SU-DHL-6 (cell line): ENCODE measurements at regions not wholly inside any gene's neighbourhood (a gene's known extent, or its start where the extent isn't known, plus 50 kb on each side); places are given as distances from the start of the nearest gene placed in this dataset.

Source experiments
- H2AFZ ChIP-seq: fragments of 200-600 bp; sonication (generic); 2 replicates; pipeline ENCODE4 v1.6.1; 2014; ENCODE audit warnings: low read depth, mild to moderate bottlenecking, moderate library complexity, mixed read lengths, antibody characterized with exemption, low read length; ENCODE audit not compliant: severe bottlenecking
- H3F3A ChIP-seq: fragments of 200-600 bp; shearing (Covaris generic); 2 replicates; pipeline ENCODE4 v1.6.0; 2016; ENCODE audit warnings: antibody characterized with exemption, mild to moderate bottlenecking; ENCODE audit not compliant: insufficient read depth
- H3K27ac ChIP-seq: fragments of 200-600 bp; sonication (generic); 2 replicates; pipeline ENCODE4 v1.5.1; 2016; ENCODE audit warnings: low read depth, mild to moderate bottlenecking, low read length, moderate library complexity, mixed read lengths
- H3K27me3 ChIP-seq: fragments of 200-600 bp; sonication (generic), shearing (Covaris generic); 2 replicates; pipeline ENCODE4 v1.6.0; 2014; ENCODE audit warnings: mild to moderate bottlenecking, low read length
- H3K36me3 ChIP-seq: fragments of 200-600 bp; sonication (generic); 2 replicates; pipeline ENCODE4 v1.6.1; 2014; ENCODE audit warnings: mild to moderate bottlenecking, low read length, mixed read lengths
- H3K4me2 ChIP-seq: fragments of 300-600, 200-600 bp; shearing (Covaris generic), sonication (generic); 2 replicates; pipeline ENCODE4 v1.6.0; 2014; ENCODE audit warnings: low read length, low read depth, mild to moderate bottlenecking; ENCODE audit not compliant: poor library complexity, severe bottlenecking
- H3K4me3 ChIP-seq: fragments of 200-600 bp; sonication (generic); 2 replicates; pipeline ENCODE4 v1.5.1; 2014; ENCODE audit warnings: antibody characterized with exemption, low read length, mild to moderate bottlenecking, mixed read lengths; ENCODE audit not compliant: insufficient read depth, poor library complexity, severe bottlenecking
- H3K79me2 ChIP-seq: fragments of 200-600 bp; sonication (generic); 2 replicates; pipeline ENCODE4 v1.6.1; 2014; ENCODE audit warnings: mild to moderate bottlenecking, low read length, moderate library complexity; ENCODE audit not compliant: insufficient read depth
- H3K9ac ChIP-seq: fragments of 200-600 bp; sonication (generic); 2 replicates; pipeline ENCODE4 v1.7.0; 2014; ENCODE audit warnings: mild to moderate bottlenecking, low read length
- H3K9me2 ChIP-seq: fragments of 200-600 bp; sonication (generic); replicated peaks from 2 replicates; pipeline ENCODE4 v1.6.1; 2014; ENCODE audit warnings: low read length; ENCODE audit not compliant: insufficient read depth
- H3K9me3 ChIP-seq: fragments of 200-600 bp; sonication (generic); 2 replicates; pipeline ENCODE4 v1.6.1; 2014; ENCODE audit warnings: low read length, mixed read lengths; ENCODE audit not compliant: insufficient read depth
- H4K20me1 ChIP-seq: fragments of 200-600 bp; sonication (generic); 2 replicates; pipeline ENCODE4 v1.6.1; 2014; ENCODE audit warnings: low read depth, mild to moderate bottlenecking, antibody characterized with exemption, low read length, moderate library complexity, mixed read lengths
- EZH2phosphoT487 ChIP-seq: fragments of 200-600 bp; sonication (generic), shearing (Covaris generic); conservative IDR thresholded peaks from 2 replicates; pipeline ENCODE4 v1.6.1; 2018; ENCODE audit warnings: mild to moderate bottlenecking, antibody characterized with exemption, low read length, moderate library complexity, mixed read lengths
- TF ChIP-seq, protein P1 (sequence below): fragments of 200-600 bp; sonication (generic); IDR thresholded peaks from one replicate; pipeline ENCODE4 v1.5.1; 2017; ENCODE audit warnings: antibody characterized with exemption, mild to moderate bottlenecking, low read length, moderate library complexity; ENCODE audit not compliant: insufficient read depth, poor library complexity, severe bottlenecking

DNA sequence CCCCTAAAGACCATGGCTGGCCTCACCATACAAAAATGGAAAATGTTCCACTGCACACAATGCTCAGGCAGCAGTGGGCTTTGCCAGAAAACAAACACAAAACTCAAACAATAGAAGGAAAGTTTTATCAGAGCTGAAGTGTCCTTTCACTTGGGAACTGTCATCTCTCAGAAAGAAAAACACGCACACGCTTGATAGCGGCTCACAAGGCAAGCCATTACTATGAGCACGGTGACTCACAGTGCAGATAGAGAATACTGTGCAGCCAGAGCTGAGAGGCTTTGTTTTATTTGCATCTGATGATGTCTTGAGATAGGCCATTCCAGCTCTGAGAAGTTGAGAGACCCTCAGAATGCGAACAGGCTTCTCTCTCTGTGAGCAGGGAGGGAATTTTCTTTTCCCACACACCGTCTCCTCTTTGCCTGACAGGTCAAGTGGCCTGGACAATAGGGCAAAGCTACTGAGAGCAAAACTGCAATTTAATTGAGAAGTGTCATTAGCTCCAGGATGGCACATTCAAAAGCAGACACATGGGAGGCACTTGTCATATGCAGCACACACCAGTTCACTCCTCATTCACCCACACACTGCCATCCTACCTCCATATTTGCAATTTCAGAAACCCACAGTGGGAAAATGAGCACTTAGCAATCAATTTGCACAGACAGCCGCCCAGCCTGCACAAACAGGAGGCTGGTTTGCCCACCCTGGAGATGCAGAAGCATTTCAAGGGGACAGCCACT, 236.6 kb downstream of the SS18 start:
- Histone ChIP-seq H3F3A (no peaks in the 10 kb centered on the region), H3K9me3 (no peaks in the 10 kb centered on the region), H3K79me2 (no peaks in the 10 kb centered on the region), H3K9ac (no peak overlapping the region), H4K20me1 (no peaks in the 10 kb centered on the region), H3K9me2 (no peaks in the 10 kb centered on the region), H3K36me3 (no peaks in the 10 kb centered on the region), H3K4me3 (no peak overlapping the region), H2AFZ (no peak overlapping the region), H3K4me2 (no peak overlapping the region), H3K27ac (no peak overlapping the region), H3K27me3 (no peaks in the 10 kb centered on the region)
- no peak for TF ChIP-seq EZH2phosphoT487
- TF ChIP-seq, protein P1, sequence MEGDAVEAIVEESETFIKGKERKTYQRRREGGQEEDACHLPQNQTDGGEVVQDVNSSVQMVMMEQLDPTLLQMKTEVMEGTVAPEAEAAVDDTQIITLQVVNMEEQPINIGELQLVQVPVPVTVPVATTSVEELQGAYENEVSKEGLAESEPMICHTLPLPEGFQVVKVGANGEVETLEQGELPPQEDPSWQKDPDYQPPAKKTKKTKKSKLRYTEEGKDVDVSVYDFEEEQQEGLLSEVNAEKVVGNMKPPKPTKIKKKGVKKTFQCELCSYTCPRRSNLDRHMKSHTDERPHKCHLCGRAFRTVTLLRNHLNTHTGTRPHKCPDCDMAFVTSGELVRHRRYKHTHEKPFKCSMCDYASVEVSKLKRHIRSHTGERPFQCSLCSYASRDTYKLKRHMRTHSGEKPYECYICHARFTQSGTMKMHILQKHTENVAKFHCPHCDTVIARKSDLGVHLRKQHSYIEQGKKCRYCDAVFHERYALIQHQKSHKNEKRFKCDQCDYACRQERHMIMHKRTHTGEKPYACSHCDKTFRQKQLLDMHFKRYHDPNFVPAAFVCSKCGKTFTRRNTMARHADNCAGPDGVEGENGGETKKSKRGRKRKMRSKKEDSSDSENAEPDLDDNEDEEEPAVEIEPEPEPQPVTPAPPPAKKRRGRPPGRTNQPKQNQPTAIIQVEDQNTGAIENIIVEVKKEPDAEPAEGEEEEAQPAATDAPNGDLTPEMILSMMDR = no peak

DNA sequence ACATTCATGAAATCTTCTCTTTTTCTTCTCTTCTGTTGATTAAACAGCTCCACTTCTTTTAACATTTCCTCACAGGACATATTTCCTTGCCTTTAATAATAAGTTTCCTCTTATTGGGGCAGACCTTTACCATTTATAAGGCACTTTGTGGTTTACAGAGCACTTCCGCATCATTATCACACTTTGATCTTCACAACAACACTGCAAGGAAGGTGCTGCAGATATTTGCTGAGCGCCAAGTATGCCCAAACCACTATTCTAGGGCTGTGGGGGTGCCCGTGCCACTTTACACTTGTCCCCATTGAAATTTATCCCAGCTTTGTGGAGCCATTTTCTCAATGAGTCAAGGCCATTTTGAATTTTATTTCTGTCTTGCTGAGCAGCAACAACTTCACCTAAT, 246.6 kb downstream of the SS18 start:
- Histone ChIP-seq H4K20me1 (no peaks in the 10 kb centered on the region), H3K27ac (no peak overlapping the region), H3K79me2 (no peaks in the 10 kb centered on the region), H3K27me3 (no peaks in the 10 kb centered on the region), H3K9me2 (0 out of 2 replicates have a peak, but pooled peaks cover 3% of the 10 kb centered on the region), H3K36me3 (no peaks in the 10 kb centered on the region), H3K4me3 (no peak overlapping the region), H3F3A (no peaks in the 10 kb centered on the region), H3K4me2 (no peak overlapping the region), H3K9me3 (no peaks in the 10 kb centered on the region), H3K9ac (no peak overlapping the region), H2AFZ (no peak overlapping the region)
- TF ChIP-seq, protein P1 = no peak
- no peak for TF ChIP-seq EZH2phosphoT487

DNA sequence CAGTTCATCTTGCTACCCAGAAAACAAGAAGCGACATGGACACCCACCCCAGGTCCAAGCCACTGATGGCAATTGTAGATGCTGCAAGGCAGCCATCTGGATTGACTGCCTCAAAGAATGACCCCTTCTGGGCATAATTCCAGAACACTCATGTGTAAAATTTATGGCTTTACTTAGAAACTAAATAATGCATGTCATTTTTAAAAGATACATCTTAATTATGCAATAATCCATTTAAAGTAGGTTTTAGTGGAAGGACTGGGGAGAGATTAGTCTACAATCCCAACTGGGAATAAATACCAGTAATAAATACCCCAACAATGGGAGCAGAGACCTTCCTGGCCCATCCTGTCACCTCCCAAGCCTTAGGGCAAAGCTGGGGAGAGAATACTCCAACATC, 247.7 kb downstream of the SS18 start:
- no peak overlapping the region for H2AFZ ChIP-seq
- TF ChIP-seq, protein P1 = no peak
- no peak for TF ChIP-seq EZH2phosphoT487
- no peak overlapping the region for H3K4me2 ChIP-seq
- H3K4me3 ChIP-seq = no peak overlapping the region
- no peaks in the 10 kb centered on the region for H4K20me1 ChIP-seq
- H3F3A ChIP-seq = no peaks in the 10 kb centered on the region
- H3K9ac ChIP-seq = no peak overlapping the region
- no peaks in the 10 kb centered on the region for H3K27me3 ChIP-seq
- 0 out of 2 replicates have a peak, but pooled peaks cover 3% of the 10 kb centered on the region for H3K9me2 ChIP-seq
- no peaks in the 10 kb centered on the region for H3K79me2 ChIP-seq
- H3K36me3 ChIP-seq = no peaks in the 10 kb centered on the region
- no peaks in the 10 kb centered on the region for H3K9me3 ChIP-seq
- H3K27ac ChIP-seq = no peak overlapping the region
